ENCODE measurements at regions not wholly inside any gene's neighbourhood (a gene's known extent, or its start where the extent isn't known, plus 50 kb on each side); places are given as distances from the start of the nearest gene placed in this dataset.

GRCh38 chr4:77501240-77501639 lies 104.4 kb upstream of the CXCL13 start:
- TF ChIP-seq TCF12 (IDR thresholded peaks at IDR 0.05; ENCODE audit: low read depth) (no peak), FOXM1 (IDR thresholded peaks at IDR 0.05; ENCODE audit: borderline replicate concordance, low read depth) (no peak), EGR1 (IDR thresholded peaks at IDR 0.05) (no peak)

- TF ChIP-seq YY1 (IDR thresholded peaks at IDR 0.05; ENCODE audit: low read depth): no peak
- no peak for TF ChIP-seq REST (IDR thresholded peaks at IDR 0.05; ENCODE audit: low read depth)
- no peak for TF ChIP-seq TEAD4 (IDR thresholded peaks at IDR 0.05)
- TF ChIP-seq TCF12 (IDR thresholded peaks at IDR 0.05; ENCODE audit: low read depth): no peak
- no peak for TF ChIP-seq FOXM1 (IDR thresholded peaks at IDR 0.05; ENCODE audit: borderline replicate concordance, low read depth)
- no peak for TF ChIP-seq MAX (IDR thresholded peaks at IDR 0.05)
- TF ChIP-seq NFIC (IDR thresholded peaks at IDR 0.05): no peak
- no peak for TF ChIP-seq RAD21 (IDR thresholded peaks at IDR 0.05; ENCODE audit: low read depth)
- TF ChIP-seq EGR1 (IDR thresholded peaks at IDR 0.05): no peak
- no peak for TF ChIP-seq ZBTB7A (IDR thresholded peaks at IDR 0.05; ENCODE audit: low read depth)
- no peak for TF ChIP-seq USF1 (IDR thresholded peaks at IDR 0.05)
- TF ChIP-seq CREB1 (IDR thresholded peaks at IDR 0.05; ENCODE audit: low read depth): no peak
- no peak for TF ChIP-seq EP300 (IDR thresholded peaks at IDR 0.05; ENCODE audit: borderline replicate concordance)
- no peak for TF ChIP-seq TAF1 (IDR thresholded peaks at IDR 0.05; ENCODE audit: low read depth)
- no peak for TF ChIP-seq CEBPB (IDR thresholded peaks at IDR 0.05)
These were observed 103.8 kb upstream of the CXCL13 start for GRCh38 chr4:77501851-77502250.

- TF ChIP-seq CEBPB (IDR thresholded peaks at IDR 0.05): no peak
- TF ChIP-seq CREB1 (IDR thresholded peaks at IDR 0.05; ENCODE audit: low read depth): no peak
These were observed 101.2 kb upstream of the CXCL13 start for GRCh38 chr4:77504407-77504806.

- TF ChIP-seq RAD21 (IDR thresholded peaks at IDR 0.05; ENCODE audit: low read depth): no peak
- no peak for TF ChIP-seq ZBTB7A (IDR thresholded peaks at IDR 0.05; ENCODE audit: low read depth)
- TF ChIP-seq TCF12 (IDR thresholded peaks at IDR 0.05; ENCODE audit: low read depth): no peak
- no peak for TF ChIP-seq EP300 (IDR thresholded peaks at IDR 0.05; ENCODE audit: borderline replicate concordance)
- TF ChIP-seq YY1 (IDR thresholded peaks at IDR 0.05; ENCODE audit: low read depth): no peak
- TF ChIP-seq REST (IDR thresholded peaks at IDR 0.05; ENCODE audit: low read depth): no peak
- no peak for TF ChIP-seq TAF1 (IDR thresholded peaks at IDR 0.05; ENCODE audit: low read depth)
These were observed 100.2 kb upstream of the CXCL13 start for GRCh38 chr4:77505275-77505957.

- no peak for TF ChIP-seq FOXM1 (IDR thresholded peaks at IDR 0.05; ENCODE audit: borderline replicate concordance, low read depth)
- TF ChIP-seq RAD21 (IDR thresholded peaks at IDR 0.05; ENCODE audit: low read depth): no peak
- no peak for TF ChIP-seq TCF12 (IDR thresholded peaks at IDR 0.05; ENCODE audit: low read depth)
- TF ChIP-seq TAF1 (IDR thresholded peaks at IDR 0.05; ENCODE audit: low read depth): no peak
- TF ChIP-seq MAX (IDR thresholded peaks at IDR 0.05): no peak
- no peak for TF ChIP-seq NFIC (IDR thresholded peaks at IDR 0.05)
- no peak for TF ChIP-seq REST (IDR thresholded peaks at IDR 0.05; ENCODE audit: low read depth)
- no peak for TF ChIP-seq ZBTB7A (IDR thresholded peaks at IDR 0.05; ENCODE audit: low read depth)
- TF ChIP-seq EP300 (IDR thresholded peaks at IDR 0.05; ENCODE audit: borderline replicate concordance): no peak
- TF ChIP-seq EGR1 (IDR thresholded peaks at IDR 0.05): no peak
- TF ChIP-seq CEBPB (IDR thresholded peaks at IDR 0.05): no peak
- no peak for TF ChIP-seq CREB1 (IDR thresholded peaks at IDR 0.05; ENCODE audit: low read depth)
- TF ChIP-seq YY1 (IDR thresholded peaks at IDR 0.05; ENCODE audit: low read depth): no peak
- no peak for TF ChIP-seq TEAD4 (IDR thresholded peaks at IDR 0.05)
- TF ChIP-seq USF1 (IDR thresholded peaks at IDR 0.05): no peak
These were observed 99.7 kb upstream of the CXCL13 start for GRCh38 chr4:77505958-77506319.
